IPS-NIHi11 (cell line): ENCODE measurements at regions not wholly inside any gene's neighbourhood (a gene's known extent, or its start where the extent isn't known, plus 50 kb on each side); places are given as distances from the start of the nearest gene placed in this dataset.
"Not testable (repeated sequence)": the region's sequence is repeated elsewhere in the genome, so short reads cannot be mapped to it uniquely, and the experiment has no call there.

Experiments
- DNase-seq: peaks from one replicate; pipeline ENCODE4 v3.0.0; 2012; ENCODE audit warnings: mixed read lengths, low spot score

- no peak for DNase-seq
Measured at GRCh38 chr20:47441774-47442150, 59.9 kb upstream of the NCOA3 start.

- DNase-seq: not testable (repeated sequence)
Measured at GRCh38 chr20:47443060-47443459, 58.6 kb upstream of the NCOA3 start.

GRCh38 chr20:47444584-47444983, 57.1 kb upstream of the NCOA3 start:
- DNase-seq: no peak

- DNase-seq: no peak
Measured at GRCh38 chr20:47445291-47445690, 56.4 kb upstream of the NCOA3 start.

- not testable (repeated sequence) for DNase-seq
Measured at GRCh38 chr20:47447350-47448296, 54.1 kb upstream of the NCOA3 start.

GRCh38 chr20:47448429-47448828, 53.3 kb upstream of the NCOA3 start:
- no peak for DNase-seq

GRCh38 chr20:47451602-47451904, 50.1 kb upstream of the NCOA3 start:
- no peak for DNase-seq
